Neural cell (in vitro differentiated cells): ENCODE measurements at regions not wholly inside any gene's neighbourhood (a gene's known extent, or its start where the extent isn't known, plus 50 kb on each side); places are given as distances from the start of the nearest gene placed in this dataset.
"Not testable (repeated sequence)": the region's sequence is repeated elsewhere in the genome, so short reads cannot be mapped to it uniquely, and the experiment has no call there.

Experiments
- H2AFZ ChIP-seq: fragments of 200-600, 300-800 bp; sonication (generic), shearing (Covaris generic); 2 replicates; pipeline ENCODE4 v1.6.0; 2014; ENCODE audit warnings: low read depth, mild to moderate bottlenecking, antibody characterized with exemption, low read length, moderate library complexity
- H3F3A ChIP-seq: fragments of 200-600 bp; shearing (Covaris generic); 2 replicates; pipeline ENCODE4 v1.6.1; 2016; ENCODE audit warnings: mild to moderate bottlenecking, moderate library complexity, mixed read lengths, antibody characterized with exemption, low read length; ENCODE audit not compliant: insufficient read depth, poor library complexity, severe bottlenecking
- H3K27ac ChIP-seq: fragments of 200-600, 300-800 bp; sonication (generic), shearing (Covaris generic); 2 replicates; pipeline ENCODE4 v1.5.1; 2014; ENCODE audit warnings: mild to moderate bottlenecking, low read length, moderate library complexity
- H3K27me3 ChIP-seq: fragments of 300-800, 200-600 bp; sonication (generic), shearing (Covaris generic); 2 replicates; pipeline ENCODE4 v1.6.0; 2014; ENCODE audit warnings: mild to moderate bottlenecking, low read depth, low read length, moderate library complexity; ENCODE audit not compliant: insufficient read depth
- H3K36me3 ChIP-seq: fragments of 300-800, 200-600 bp; sonication (generic), shearing (Covaris generic); 2 replicates; pipeline ENCODE4 v1.5.1; 2014; ENCODE audit warnings: mild to moderate bottlenecking, antibody characterized with exemption, low read length, moderate library complexity; ENCODE audit not compliant: insufficient read depth
- H3K4me2 ChIP-seq: fragments of 300-800, 200-600 bp; sonication (generic), shearing (Covaris generic); 2 replicates; pipeline ENCODE4 v1.6.0; 2014; ENCODE audit warnings: mild to moderate bottlenecking, low read length
- H3K4me3 ChIP-seq: fragments of 300-800, 200-600 bp; sonication (generic), shearing (Covaris generic); 2 replicates; pipeline ENCODE4 v1.5.1; 2014; ENCODE audit warnings: mild to moderate bottlenecking, low read length, moderate library complexity
- H3K79me2 ChIP-seq: fragments of 200-600 bp; shearing (Covaris generic); replicated peaks from 2 replicates; pipeline ENCODE4 v1.6.0; 2014; ENCODE audit warnings: mild to moderate bottlenecking, low read length, moderate library complexity; ENCODE audit not compliant: insufficient read depth
- H3K9ac ChIP-seq: fragments of 300-800, 200-600 bp; sonication (generic), shearing (Covaris generic); 2 replicates; pipeline ENCODE4 v1.6.1; 2016; ENCODE audit warnings: mild to moderate bottlenecking, low read length, mixed read lengths
- H3K9me2 ChIP-seq: fragments of 200-600 bp; shearing (Covaris generic); 2 replicates; pipeline ENCODE4 v1.6.1; 2016; ENCODE audit warnings: mild to moderate bottlenecking, low read length, mixed read lengths; ENCODE audit not compliant: insufficient read depth
- H3K9me3 ChIP-seq: fragments of 200-600, 300-800 bp; sonication (generic), shearing (Covaris generic); 2 replicates; pipeline ENCODE4 v1.6.1; 2016; ENCODE audit warnings: mild to moderate bottlenecking, mixed run types, low read length, moderate library complexity, mixed read lengths
- H4K20me1 ChIP-seq: fragments of 200-600 bp; shearing (Covaris generic); 2 replicates; pipeline ENCODE4 v1.6.1; 2016; ENCODE audit warnings: mild to moderate bottlenecking, mixed run types; ENCODE audit not compliant: insufficient read depth
- EP300 ChIP-seq: fragments of 450-650 bp; conservative IDR thresholded peaks from 2 replicates; pipeline ENCODE4 v1.6.1; 2014; ENCODE audit warnings: antibody characterized with exemption, mild to moderate bottlenecking, moderate library complexity; ENCODE audit not compliant: poor library complexity, severe bottlenecking
- EZH2 ChIP-seq: fragments of 200-600, 300-800 bp; shearing (Covaris generic), sonication (generic); IDR thresholded peaks from 2 replicates; pipeline ENCODE4 v1.6.1; 2014; ENCODE audit warnings: antibody characterized with exemption, low read length, borderline replicate concordance, mild to moderate bottlenecking; ENCODE audit not compliant: insufficient read depth, poor library complexity, severe bottlenecking
- MXI1 ChIP-seq: fragments of 450-650 bp; conservative IDR thresholded peaks from 2 replicates; pipeline ENCODE4 v1.6.1; 2014; ENCODE audit warnings: antibody characterized with exemption, mild to moderate bottlenecking; ENCODE audit not compliant: poor library complexity, severe bottlenecking
- POLR2AphosphoS5 ChIP-seq: IDR thresholded peaks from 2 replicates; pipeline ENCODE4 v1.6.1; 2012
- RAD21 ChIP-seq: fragments of 450-650 bp; conservative IDR thresholded peaks from 2 replicates; pipeline ENCODE4 v1.6.1; 2014; ENCODE audit warnings: antibody characterized with exemption, mild to moderate bottlenecking, moderate library complexity
- SMC3 ChIP-seq: fragments of 450-650 bp; conservative IDR thresholded peaks from 2 replicates; pipeline ENCODE4 v1.6.1; 2014; ENCODE audit warnings: antibody characterized with exemption, mild to moderate bottlenecking, moderate library complexity; ENCODE audit not compliant: poor library complexity
- TAF1 ChIP-seq: IDR thresholded peaks from 2 replicates; pipeline ENCODE4 v1.6.1; 2012; ENCODE audit warnings: low read depth
- TF ChIP-seq, protein P1 (sequence below): IDR thresholded peaks from 2 replicates; pipeline ENCODE4 v1.6.1; 2012; ENCODE audit warnings: borderline replicate concordance
- TF ChIP-seq, protein P2 (sequence below): fragments of 450-650 bp; IDR thresholded peaks from 2 replicates; pipeline ENCODE4 v1.5.1; 2014; ENCODE audit warnings: antibody characterized with exemption, mild to moderate bottlenecking, moderate library complexity; ENCODE audit not compliant: poor library complexity, severe bottlenecking

GRCh38 chr6:86012991-86013390 is 370.3 kb upstream of the SYNCRIP start:
- H3K36me3 ChIP-seq, H3K9me3 ChIP-seq, H3K27ac ChIP-seq, H3K9ac ChIP-seq, H3K4me2 ChIP-seq, H3K27me3 ChIP-seq, H3F3A ChIP-seq, H4K20me1 ChIP-seq, H3K9me2 ChIP-seq, H3K79me2 ChIP-seq, H3K4me3 ChIP-seq, H2AFZ ChIP-seq: not testable (repeated sequence)

DNA sequence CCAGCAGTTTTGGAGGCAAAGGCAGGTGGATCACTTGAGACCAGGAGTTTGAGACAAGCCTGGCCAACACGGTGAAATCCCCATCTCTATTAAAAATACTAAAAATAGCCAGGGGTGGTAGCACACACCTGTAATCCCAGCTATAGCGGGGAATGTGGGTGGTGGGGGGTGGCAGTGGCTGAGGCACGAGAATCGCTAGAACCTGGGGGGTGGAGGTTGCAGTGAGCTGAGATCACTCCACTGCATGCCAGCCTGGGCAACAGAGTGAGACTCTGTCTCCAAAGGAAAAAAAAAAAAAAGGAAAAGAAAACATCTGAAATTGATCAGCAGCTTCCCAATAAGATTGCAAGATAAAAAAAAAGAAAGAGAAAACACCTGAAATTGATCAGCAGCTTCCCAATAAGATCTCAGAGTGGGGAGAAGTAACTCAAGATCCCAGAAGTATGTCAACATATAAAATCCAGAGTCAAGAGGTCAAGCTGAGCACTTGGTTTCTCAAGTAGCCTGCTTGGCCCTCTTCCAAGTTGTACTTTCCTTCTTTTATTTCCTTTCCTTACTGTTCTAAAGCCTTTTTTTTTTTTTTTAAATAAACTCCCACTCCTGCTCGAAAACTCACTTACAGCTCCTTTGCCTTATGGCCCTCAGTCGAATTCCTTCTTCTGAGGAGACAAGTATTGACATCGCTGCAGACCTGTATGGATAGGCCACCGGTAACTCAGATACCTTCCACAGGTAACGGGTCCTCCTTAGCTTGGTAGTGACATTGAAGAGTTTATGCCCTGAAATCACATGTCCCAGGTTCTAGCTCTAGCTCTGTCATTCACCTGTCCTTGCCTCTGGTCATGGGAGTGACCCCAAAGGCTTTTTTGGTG is 368.5 kb upstream of the SYNCRIP start:
- TF ChIP-seq RAD21: no peak
- Histone ChIP-seq H3K9me2 (no peaks in the 10 kb centered on the region), H4K20me1 (no peaks in the 10 kb centered on the region), H3K27ac (no peak overlapping the region), H3K79me2 (no peaks in the 10 kb centered on the region), H3K9ac (no peak overlapping the region), H3K4me3 (no peak overlapping the region), H3F3A (no peaks in the 10 kb centered on the region), H3K27me3 (no peaks in the 10 kb centered on the region), H2AFZ (no peak overlapping the region), H3K4me2 (no peak overlapping the region), H3K9me3 (no peaks in the 10 kb centered on the region), H3K36me3 (no peaks in the 10 kb centered on the region)

DNA sequence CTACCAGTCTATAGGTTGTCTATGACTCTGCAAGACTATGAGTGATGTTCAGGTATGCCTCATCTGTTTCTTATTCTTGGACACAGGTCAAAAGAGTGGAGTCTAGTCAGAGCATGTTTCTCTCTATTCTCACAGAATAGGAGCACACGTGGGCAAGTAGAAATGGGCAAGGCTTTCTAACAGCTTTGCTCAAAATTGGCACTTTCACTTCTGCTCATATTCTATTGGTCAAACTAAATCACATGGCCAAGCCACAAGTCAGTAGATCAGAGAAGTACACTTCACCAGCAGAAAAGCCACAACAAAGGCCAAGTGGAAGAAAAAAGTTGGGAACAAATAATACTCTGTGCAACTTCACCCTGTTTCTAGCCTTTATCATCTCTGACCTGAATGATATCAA is 354.5 kb upstream of the SYNCRIP start:
- H3K27ac ChIP-seq: no peak overlapping the region
- H3F3A ChIP-seq: no peaks in the 10 kb centered on the region
- no peaks in the 10 kb centered on the region for H3K9me3 ChIP-seq
- no peak overlapping the region for H3K4me3 ChIP-seq
- no peak overlapping the region for H3K4me2 ChIP-seq
- H3K27me3 ChIP-seq: no peaks in the 10 kb centered on the region
- no peak overlapping the region for H3K9ac ChIP-seq
- TF ChIP-seq, protein P1, sequence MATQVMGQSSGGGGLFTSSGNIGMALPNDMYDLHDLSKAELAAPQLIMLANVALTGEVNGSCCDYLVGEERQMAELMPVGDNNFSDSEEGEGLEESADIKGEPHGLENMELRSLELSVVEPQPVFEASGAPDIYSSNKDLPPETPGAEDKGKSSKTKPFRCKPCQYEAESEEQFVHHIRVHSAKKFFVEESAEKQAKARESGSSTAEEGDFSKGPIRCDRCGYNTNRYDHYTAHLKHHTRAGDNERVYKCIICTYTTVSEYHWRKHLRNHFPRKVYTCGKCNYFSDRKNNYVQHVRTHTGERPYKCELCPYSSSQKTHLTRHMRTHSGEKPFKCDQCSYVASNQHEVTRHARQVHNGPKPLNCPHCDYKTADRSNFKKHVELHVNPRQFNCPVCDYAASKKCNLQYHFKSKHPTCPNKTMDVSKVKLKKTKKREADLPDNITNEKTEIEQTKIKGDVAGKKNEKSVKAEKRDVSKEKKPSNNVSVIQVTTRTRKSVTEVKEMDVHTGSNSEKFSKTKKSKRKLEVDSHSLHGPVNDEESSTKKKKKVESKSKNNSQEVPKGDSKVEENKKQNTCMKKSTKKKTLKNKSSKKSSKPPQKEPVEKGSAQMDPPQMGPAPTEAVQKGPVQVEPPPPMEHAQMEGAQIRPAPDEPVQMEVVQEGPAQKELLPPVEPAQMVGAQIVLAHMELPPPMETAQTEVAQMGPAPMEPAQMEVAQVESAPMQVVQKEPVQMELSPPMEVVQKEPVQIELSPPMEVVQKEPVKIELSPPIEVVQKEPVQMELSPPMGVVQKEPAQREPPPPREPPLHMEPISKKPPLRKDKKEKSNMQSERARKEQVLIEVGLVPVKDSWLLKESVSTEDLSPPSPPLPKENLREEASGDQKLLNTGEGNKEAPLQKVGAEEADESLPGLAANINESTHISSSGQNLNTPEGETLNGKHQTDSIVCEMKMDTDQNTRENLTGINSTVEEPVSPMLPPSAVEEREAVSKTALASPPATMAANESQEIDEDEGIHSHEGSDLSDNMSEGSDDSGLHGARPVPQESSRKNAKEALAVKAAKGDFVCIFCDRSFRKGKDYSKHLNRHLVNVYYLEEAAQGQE: no peak
- TF ChIP-seq RAD21: no peak
- TF ChIP-seq POLR2AphosphoS5: no peak
- no peak for TF ChIP-seq SMC3
- no peak for TF ChIP-seq MXI1
- no peak for TF ChIP-seq EZH2
- TF ChIP-seq, protein P2, sequence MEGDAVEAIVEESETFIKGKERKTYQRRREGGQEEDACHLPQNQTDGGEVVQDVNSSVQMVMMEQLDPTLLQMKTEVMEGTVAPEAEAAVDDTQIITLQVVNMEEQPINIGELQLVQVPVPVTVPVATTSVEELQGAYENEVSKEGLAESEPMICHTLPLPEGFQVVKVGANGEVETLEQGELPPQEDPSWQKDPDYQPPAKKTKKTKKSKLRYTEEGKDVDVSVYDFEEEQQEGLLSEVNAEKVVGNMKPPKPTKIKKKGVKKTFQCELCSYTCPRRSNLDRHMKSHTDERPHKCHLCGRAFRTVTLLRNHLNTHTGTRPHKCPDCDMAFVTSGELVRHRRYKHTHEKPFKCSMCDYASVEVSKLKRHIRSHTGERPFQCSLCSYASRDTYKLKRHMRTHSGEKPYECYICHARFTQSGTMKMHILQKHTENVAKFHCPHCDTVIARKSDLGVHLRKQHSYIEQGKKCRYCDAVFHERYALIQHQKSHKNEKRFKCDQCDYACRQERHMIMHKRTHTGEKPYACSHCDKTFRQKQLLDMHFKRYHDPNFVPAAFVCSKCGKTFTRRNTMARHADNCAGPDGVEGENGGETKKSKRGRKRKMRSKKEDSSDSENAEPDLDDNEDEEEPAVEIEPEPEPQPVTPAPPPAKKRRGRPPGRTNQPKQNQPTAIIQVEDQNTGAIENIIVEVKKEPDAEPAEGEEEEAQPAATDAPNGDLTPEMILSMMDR: no peak
- no peak for TF ChIP-seq TAF1
- TF ChIP-seq EP300: no peak
- no peak overlapping the region for H2AFZ ChIP-seq
- H3K36me3 ChIP-seq: no peaks in the 10 kb centered on the region
- H3K79me2 ChIP-seq: no peaks in the 10 kb centered on the region
- no peaks in the 10 kb centered on the region for H4K20me1 ChIP-seq
- H3K9me2 ChIP-seq: no peaks in the 10 kb centered on the region
